Retina (tissue), 1 donor: ENCODE measurements at regions not wholly inside any gene's neighbourhood (a gene's known extent, or its start where the extent isn't known, plus 50 kb on each side); places are given as distances from the start of the nearest gene placed in this dataset.
A peak's percentile ranks its signal among the peaks of the same experiment; 100 is the strongest.

ENCODE experiments used
- DNase-seq: peaks from one replicate; pipeline ENCODE4 v3.0.0-alpha.2; 2016

DNA sequence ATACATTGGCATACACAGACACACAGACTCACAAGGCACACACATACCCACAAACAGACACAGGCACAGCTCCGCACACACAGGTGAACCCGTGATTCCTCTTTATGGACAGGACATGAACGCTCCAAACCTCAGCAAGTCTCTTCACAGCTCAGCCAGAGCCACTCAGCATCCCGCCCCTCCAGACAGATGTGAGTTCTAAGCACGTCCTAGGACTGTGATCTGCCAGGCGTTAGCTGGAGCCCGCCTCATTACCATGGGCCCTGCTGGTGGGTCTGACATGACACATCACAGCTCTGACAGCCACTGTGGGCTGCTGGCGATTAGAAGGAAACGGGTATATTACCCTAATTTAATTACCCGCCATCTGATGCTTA is 176.7 kb upstream of the PPP2R2D start:
- peak; percentile 47 for DNase-seq

DNA sequence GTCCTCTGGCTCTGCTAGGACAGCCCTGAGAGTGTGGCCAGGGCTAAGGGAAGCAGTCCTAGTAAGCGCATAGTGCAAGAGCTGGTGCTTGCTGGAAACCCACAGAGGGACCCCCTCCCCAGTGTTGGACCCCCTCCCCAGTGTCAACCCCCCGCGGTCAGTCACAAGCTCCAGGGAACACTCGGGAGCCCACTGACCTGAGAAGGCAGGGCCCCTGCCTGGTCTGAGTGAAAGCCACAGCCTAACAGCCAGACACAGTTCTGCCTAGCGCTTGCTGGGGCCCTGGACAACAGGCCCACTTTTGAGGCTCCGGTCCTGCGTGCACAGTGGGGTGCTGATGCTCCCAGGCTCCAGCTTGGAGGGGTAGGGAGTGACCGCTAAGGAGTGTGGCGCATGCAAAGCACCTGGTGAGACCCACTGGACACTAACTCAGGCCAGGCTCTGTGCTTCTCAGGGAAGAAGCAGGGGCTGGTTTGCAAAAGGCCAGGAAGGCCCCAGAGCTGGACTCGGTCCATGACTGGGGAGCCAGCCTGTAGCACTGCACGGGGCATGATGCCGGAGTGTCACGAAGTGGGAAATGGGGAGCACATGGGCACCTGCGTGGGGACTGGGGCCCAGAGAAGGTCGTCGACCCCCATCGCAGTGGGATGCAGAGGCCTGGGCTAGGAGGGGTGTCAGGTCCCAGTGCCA is 175.8 kb upstream of the PPP2R2D start:
- no peak for DNase-seq

DNA sequence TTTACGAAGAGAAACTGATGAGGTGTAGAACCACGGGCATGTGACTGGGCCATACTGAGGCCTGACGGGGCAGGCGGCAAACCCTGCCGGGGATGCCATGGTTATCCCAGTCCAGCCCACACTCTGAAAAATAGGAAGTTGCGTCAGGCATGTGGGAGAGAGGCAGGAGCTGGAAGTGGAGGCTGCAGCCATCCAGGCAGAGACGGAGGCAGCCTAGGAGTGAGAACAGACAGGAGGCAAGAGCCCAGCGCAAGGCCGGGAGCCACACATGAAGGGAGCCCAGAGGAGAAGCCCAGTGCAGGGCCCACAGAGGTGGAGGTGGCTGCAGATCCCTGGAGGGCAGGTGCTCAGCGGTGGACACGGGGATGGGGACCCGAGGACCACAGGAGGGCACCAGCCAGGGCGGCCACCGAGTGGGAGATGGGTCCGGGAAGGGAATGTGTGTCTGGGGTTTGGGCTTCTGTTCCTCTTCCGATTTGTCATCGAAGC is 175.2 kb upstream of the PPP2R2D start:
- no peak for DNase-seq

DNA sequence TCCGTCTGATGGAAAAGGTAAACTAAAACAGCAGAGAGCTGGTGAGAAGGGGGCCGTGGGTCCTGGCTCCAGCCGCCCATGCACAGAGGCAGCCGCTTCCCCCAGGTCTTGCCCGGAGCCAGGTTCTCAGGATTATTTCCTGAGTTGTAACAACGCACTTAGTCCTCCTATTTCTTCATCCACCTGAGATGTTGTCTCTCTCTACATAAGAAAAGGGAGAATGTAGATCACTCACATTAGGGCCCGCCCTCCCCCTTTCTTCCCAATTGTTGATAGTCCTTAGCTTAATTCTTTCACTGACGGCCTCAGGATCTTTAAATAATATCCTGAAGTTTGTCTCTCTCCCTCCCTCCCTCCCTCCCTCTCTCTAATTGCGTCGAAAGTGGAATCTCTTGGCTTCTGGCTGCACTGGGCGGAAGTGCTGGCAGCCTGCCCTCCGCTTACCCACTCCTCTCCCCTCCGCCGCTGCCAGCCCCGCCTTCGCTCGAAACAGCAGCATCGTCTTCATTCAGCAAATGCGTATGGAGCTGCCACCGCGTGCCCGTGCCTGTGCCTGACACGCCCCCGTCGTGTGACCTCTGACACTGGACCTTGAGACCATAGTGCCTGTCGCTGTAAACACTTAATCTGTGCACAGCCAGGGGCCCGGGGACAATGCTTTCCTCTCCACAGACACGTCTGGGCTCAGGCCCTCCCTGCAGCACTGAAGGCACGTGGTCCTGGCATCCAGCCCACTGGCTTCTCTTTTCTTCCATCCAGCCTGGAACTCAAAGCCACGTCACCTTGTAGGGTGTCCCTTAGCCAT is 174.5 kb upstream of the PPP2R2D start:
- peak; percentile 75 for DNase-seq

DNA sequence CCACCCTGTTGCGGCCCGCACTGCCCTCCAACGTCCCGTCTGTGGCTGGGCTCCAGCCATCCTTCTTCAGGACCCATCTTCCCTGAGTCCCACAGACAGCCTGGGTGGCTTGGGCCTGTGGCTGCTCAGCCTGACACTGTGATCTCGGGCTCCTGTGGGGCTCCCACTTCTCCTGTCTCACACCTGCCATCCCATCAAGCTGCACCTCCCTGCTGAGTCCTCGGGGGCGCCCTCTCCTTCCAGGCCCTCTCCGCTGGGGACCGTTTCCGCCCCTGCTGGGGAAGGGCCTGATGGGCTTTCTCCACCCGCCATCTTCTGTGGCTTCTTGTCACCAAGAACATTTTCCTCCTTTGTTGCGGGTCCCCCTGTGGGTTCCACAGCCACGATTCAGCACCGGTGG is 173.8 kb upstream of the PPP2R2D start:
- no peak for DNase-seq

DNA sequence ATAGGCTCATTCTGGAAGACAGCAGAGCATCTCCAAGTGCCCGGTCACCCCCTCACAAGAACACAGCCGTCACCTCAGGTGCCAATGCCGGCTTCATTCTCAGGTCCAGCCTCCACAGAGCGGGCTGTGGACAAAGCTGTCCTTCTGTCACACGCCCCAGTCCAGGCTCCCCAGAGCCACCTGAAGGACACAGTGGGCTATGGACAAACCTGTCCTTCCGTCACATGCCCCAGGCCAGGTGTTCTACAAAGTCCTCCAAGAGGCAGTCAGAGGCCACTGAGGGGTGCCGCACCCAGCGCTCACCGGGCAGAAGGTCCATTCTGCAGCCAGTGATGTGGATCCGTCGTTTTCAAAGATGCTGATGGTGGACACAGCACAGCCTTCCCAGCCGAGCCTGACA is 173.2 kb upstream of the PPP2R2D start:
- DNase-seq: no peak

DNA sequence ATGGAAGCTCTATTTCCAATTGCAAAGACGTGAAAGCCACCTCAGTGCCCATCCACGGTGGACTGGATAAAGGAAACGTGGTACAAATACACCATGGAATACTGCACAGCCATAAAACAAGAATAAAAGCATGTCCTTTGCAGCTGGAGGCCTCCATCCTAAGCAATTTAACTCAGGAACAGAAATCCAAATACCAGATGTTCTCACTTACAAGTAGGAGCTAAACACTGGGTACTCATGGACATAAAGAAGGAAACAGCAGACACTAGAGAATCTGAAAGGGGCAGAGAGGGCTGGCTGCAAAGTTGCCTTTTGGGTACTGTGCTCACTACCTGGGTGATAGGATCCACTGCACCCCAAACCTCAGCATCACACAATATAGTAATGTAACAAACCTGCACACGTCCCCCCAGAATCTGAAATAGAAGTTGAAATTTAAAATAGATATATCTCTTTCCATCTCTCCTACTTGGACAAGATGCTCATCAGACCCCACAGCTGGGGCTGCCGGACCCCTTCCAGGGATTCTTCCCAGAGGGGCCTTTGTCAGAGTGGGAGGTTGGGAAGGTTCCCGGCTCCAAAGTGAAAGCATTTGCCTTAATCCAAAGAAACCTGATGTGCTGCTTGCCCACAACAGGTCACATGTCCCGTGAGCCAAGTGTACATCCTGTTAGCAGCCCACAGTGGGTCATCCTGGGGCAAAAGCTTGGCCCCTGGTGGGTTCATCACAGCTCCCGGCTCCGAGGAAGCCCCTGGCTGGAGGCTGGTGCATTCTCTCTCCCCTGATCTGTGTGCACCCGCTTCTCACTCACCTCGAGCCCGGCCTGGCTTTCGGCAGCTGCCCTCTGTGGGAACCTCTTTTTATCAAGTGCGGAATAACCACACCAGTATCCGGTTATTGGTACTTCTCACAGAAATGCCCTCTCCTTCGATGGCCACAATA is 172.3 kb upstream of the PPP2R2D start:
- DNase-seq: no peak

DNA sequence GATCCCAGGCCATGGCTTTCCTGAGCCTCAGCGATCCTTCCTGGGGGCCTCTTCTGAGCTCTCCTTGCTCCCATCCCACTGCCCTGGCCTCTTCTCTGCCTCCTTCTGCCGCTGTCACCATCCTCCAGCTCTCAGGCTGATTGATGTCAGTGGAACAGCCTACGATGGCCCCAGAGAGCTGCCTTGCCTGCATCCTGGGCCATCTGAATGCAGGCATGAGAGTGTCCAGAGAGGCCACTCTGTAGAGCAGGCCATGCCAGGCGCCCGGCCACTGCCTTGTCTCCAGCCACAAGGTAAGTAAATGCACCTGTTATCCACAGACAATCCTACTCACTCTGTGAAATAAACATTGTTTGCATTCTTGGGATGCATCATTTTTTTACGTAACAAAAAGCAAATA is 171.4 kb upstream of the PPP2R2D start:
- DNase-seq: no peak

DNA sequence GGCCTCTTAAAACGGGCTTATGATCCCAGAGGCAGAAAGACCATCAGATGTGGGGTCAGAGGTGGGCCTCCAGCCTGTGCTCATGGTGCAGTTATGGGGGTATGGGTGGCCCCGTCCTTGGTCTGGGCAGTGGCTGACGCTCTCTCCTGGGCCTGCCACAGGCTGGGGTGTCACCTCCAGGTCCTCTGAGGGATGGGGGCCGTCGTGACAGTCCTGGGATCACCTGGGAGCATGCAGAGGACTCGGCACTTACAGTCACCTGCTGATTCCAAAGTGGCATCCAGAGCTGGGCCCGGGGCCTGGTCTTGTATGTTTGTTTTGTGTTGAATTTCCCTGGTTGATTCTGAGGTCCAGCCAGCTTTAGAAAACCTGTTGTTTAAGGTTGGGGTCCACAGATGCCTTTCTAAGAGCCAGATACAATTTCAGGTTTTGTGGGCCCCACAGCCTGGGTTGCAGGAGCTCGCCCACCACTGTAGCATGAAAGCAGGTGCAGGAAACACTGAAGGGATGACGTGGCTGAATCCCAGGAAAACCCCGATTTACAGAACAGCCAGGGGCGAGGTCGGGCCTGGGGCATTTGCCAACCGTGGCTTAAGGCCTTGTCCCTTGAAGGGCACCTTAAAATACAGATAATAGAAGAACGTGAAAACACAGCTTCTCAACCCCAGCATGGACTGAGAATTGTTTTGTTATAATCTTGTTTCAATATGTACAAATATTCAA is 170.7 kb upstream of the PPP2R2D start:
- no peak for DNase-seq

DNA sequence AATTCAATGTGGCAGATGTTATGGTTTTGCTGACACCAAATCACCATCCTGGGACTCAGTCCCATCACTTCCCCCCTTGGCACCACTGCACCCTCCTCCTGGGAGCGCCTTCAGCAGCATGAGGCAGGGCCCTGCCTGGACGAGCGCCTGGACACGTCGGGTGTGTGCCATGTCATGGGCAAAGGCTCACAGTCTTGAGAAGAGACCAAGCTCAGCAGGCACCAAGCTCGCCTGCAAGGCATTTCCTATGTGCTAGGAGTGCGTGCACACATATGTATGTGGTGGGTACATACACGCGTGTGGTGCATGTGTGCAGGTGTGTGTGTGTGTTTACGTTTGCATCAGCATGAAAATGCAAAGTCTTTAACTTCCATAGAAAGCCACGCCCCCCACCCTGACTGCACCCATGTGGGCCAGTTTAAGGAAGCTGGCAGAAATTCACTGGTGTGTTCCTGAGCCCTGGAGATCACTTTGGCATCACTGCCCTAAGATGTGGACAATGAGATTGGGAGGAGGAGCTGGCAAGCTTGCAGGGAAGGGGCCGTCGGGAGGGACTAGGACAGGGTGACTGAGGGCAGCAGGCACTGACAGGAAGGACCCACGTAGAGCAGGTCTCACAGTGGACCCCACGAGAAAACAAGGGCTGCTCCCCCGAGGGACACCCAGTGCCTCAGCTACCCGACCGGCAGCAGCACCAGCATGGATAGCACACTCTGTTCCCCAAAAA is 169.9 kb upstream of the PPP2R2D start:
- DNase-seq: no peak

DNA sequence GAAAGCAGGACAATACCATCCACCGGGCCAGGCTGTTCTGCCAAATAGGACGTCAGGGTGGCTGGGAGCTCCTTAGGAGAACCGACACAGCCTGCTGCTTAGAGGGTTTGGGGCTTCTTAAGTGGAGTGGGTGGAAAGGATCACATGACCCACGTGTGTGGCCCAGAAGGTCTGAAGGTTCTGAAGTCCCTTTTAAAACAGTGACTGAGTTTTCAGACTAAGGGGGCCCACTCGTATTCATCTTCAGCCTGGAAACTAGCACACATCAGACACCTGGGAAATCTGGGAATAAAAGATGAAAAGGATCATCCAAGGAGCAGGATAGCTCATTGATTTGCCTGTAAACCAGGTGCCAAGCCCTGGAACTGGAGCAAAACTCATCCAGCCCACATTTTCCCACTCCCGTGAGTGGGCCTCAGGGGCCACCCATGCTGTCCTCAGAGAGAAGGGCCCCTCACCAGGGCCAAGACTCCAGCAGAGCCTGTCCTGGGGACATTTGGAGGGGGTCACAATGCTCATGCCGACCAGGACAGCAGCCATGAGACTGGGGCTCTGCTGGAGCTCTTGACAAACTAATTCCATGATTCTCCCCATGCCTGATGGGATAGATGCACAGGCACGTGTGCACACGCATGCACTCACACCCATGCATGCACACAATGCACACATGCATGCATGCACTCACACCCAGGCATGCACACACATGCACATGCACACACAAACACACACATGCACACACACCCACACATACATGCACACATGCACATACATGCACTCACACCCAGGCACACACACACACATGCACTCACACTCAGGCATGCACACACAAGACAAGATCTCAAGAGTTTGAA is 168.8 kb upstream of the PPP2R2D start:
- no peak for DNase-seq

DNA sequence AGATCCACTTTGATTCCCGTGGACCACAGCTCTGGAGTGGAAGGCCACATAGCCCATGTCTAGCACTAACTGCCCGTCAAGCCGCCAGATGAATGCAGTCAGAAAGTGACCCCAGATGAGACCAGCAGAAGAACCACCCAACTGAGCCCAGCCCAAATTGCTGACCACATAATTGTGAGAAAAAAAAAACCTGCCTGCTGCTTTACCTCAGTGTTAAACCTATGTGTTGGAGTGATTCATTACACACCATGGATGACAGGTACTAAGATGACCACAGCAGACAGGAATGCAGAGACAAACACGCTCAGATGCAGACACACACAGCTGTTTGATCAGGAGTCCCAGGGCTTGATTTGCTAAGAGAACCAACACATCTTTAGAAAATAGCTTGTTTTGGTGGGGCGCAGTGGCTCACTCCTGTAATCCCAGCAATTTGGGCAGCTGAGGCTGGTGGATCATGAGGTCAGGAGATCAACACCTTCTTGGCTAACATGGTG is 168.1 kb upstream of the PPP2R2D start:
- DNase-seq: no peak

DNA sequence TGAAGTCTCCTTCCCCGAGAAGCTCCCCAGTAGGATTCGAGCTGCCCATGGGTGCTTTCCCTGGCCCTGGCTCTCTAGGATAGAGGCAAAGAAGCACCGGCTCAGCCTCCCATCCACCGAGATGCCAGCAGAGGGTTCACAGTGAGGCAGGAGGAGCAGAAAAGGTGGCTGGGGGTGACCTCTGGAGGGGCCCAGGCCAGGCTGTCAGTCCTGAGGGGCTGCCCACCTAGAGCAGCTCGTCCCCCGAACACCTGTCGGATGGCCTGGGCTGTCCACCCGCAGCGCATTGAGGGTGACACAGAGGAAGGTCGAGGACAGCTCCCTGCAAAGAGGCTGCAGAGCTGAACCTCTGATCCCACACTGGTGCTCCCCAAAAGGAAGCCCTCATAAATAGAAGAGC is 167.2 kb upstream of the PPP2R2D start:
- DNase-seq: no peak

DNA sequence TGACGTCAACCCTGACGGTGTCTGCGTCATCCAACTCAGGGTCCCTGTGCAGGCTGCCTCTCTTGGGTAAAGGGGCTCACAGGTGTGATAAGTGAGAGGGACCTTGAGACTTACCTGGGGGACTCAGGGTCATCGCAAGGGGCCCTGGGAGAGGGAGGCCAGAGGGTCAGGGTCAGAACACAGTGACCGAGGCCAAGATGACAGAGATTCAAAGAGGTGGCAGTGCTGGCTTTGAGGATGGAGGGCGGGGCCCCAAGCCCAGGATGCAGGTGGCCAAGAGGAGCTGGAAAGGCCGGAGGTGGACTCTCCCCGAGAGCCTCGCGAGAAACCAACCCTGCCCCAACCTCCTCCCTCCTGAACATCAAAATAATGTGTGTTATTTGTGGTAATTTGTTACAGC is 165.2 kb upstream of the PPP2R2D start:
- no peak for DNase-seq

DNA sequence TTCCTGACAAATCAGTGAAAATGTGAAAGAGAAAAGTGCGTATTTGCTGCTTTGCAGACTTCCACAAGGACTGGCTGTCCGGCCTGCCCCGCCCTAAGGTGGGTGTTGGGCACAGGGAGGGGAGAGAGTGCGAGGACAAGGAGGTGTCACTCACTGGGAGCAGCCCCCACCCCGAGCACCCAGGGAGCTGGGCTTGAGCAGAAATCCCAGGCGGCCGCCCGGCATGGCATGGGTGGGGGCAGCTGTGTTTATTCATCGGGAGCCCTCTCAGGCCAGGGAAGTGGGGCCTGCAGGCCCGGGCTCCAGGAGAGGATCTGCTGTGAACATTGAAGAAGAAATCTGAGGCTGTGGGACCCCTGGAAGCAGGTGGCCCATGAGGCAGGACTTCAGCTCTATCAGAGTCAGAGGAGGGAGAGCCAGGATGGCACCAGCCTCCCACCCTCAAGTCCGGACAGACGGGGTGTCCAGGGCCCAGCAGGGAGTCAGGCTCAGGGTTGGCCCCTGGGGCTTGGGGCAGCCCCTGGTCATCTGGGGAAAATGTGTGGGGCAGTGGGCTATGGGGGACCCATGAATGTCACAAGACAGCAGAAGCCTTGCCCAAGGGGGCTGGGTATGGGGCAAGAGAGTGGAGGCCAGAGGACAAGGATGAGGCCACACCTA is 164.4 kb upstream of the PPP2R2D start:
- no peak for DNase-seq

DNA sequence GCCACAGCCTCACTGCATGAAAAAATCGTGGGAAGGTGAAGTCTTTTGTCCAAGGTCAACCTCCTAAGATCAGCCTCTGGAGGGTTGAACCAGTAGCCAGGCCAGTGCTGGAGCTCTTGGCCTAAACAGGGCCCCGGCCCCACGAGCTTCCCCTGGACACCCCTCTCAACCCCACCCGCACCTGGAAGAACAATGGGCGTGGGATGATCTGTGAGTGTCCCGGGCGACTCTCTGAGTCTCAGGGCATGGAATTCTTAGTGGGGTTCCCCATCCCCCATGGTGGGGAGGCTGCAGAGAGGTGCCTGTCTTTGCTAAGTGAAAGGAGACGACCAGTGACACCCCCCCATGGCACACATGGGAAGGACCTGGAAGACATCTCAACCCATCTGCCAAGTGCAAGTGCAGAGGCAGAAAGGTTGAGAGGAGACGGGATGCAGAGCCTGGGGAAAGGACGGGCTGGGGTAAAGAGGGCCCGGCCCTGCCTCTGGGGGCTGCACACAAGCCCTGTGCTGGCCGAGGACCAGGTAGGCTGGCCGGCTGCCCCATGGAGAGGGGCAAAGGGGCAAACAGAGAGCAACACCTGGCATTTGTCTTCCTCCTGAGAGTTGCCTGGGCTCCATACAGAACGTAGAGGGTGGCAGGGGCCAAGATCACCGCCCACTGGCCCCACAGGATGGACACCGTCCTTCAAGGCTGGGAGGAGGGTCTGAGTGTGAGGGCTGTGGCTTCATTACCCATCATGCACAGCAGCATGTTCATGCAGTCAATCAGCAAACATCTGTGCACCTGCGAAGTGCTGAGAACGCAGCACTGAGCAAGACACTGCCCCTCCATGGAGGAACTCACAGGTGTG is 163.0 kb upstream of the PPP2R2D start:
- DNase-seq: no peak

DNA sequence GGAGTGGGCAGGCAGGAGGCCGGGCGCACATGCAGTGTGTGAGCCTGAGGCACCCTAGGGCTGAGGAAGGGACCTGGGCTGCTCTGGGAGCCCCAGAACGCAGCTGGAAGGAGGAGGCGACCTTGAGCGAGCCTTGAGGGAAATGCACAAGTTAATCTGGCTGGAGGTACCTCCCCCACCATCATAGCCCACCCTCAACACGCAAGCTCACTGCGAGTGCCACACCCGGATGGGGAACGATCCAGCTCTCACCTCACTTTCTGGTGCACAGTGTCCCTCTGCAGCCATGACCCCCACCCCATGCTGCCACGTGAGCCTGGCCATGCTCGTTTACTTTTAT is 162.4 kb upstream of the PPP2R2D start:
- no peak for DNase-seq

DNA sequence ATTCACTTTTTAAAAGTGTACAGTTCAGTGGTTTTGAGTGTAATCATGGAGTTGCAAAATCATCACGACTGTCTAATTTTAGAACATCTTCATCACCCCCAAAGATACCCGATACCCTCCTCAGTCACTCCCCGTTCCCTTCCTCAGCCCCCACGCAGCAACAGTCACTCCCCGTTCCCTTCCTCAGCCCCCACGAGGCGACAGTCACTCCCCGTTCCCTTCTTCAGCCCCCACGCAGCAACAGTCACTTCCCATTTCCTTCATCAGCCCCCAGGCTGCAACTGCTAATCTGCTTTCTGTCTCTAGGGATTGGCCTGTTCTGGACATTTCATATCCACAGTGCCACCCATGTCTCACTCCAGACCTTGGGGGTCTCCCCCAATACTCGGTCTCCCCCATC is 161.6 kb upstream of the PPP2R2D start:
- no peak for DNase-seq

DNA sequence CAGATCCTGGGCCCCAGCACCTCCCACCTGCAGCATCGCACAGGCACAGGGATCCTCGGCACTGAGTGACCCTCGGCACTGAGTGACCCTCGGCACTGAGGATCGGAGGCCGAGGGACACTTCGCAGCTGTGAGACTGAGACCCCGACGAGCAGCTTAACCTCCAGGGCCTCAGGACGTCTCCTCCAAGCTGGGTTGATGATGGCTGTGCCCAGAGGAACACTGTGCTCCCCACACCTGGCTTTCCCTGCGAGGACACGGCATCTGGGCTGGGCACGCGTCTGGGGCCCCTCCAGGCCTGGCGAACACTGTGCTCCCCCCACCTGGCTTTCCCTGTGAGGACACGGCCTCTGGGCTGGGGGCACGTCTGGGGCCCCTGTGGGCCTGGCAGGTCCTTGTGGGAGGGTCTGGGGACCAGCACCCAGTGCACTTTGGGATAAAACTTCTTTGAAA is 158.3 kb upstream of the PPP2R2D start:
- DNase-seq: no peak
